Stimulated activated CD4-positive, alpha-beta T cell treated with anti-CD3 and anti-CD28 coated beads, TNF-alpha, amount 100 ng/mL, for 24 hours (primary cell): ENCODE measurements at regions not wholly inside any gene's neighbourhood (a gene's known extent, or its start where the extent isn't known, plus 50 kb on each side); places are given as distances from the start of the nearest gene placed in this dataset.

Experiments
- DNase-seq, 3 experiments: peaks; one replicate each; pipeline ENCODE4 v3.0.0-alpha.2; 2020; ENCODE audit warnings: low read depth in 3 of 3

DNA sequence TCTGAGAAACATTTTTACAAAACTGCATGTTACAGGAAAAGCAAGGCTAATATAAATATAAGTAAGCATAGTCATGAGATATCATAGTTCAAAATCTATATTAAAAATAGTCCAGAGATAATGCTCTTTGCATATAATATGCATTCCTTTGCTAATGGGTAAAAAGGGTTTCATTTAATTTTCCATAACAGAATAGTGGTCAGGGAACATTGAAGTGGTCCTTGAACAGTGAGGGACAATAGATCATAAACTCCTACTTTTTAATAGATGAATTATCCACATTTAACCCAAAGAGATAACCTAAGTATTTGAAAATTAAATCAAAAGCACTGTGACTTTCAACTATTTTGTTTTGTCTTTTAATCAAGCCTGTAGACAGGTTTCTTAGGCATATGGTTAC, 243.1 kb upstream of the ADGRB3 start:
- no peak for DNase-seq

DNA sequence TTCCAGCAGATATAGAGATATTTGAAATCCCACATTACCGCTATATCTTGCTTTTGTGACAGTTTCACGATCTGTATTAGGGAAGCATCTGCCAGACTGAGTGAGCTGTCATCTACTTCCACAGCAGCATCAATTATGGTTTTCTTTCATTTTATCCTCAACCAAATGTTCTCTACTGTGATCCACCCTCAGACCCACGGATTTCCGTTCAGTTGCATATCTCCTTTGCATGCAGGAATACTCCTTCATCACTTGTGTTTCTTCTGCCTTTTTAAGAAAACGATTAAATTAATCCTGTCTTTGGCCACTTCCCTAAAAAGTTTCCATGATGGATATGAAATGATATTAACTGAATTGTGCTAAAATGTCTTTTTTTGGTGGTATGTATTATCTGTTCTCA, 262.1 kb upstream of the ADGRB3 start:
- no peak for DNase-seq

DNA sequence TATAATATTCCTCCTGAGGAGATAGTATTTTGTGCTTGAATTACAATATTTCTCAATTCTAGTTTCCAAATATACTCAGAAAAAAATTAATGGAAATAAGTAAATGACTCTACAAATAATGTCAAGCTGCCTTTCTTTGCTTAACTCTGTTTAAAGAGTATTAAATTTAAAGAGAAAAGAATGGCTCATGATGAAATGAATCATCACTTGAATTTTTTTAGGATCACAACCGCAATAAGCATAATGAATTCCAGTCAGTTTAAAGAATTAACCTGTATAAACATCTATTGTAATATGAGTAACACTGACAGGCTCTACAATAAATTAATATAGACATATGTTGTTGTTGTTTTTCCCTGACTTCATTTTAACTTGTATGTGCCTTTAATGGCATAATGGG, 266.2 kb upstream of the ADGRB3 start:
- DNase-seq = no peak

DNA sequence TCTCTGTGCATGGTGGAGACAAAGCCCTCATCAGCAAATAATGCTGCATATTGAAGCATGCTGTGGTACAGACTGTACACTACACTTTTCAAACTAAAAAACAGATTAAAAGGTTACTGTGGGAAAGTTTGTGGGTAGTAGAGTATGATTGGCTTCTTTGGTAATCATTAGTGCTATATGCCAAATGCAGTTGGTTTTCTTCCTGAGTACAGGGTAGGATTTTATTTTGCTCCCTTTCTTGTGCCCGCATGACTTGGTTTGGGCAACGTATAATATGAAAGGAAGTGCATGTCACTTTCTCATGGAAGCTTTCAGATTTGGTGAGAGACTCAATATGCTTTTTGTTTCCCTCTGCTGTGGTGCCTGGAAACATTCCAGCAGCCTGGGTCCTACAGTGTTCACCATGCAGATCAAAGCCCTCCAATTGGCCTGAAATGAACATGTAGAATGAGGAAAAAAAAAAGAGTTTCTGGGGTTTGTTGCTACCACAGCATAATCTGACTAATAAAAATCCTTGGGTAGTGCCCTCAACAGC, 270.7 kb upstream of the ADGRB3 start:
- DNase-seq = no peak

DNA sequence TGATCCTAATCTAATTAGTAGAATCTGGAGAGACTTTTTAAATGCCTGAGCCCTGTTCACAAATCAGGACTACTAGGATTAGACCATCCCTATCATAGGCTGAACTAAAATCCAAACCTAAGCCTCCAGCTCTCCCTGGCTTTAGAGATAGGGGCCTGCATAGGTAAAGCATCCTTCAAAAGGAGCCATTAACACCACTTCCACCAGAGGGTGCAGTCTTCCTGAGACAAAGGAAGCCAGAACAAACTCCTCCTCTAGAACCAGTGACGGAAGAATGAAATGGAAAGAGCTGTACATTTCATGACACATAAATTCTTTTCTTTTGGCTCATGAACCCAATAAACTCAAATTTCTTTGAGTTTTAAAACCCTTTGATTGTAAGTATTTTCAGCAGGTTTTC, 291.2 kb upstream of the ADGRB3 start:
- no peak for DNase-seq

DNA sequence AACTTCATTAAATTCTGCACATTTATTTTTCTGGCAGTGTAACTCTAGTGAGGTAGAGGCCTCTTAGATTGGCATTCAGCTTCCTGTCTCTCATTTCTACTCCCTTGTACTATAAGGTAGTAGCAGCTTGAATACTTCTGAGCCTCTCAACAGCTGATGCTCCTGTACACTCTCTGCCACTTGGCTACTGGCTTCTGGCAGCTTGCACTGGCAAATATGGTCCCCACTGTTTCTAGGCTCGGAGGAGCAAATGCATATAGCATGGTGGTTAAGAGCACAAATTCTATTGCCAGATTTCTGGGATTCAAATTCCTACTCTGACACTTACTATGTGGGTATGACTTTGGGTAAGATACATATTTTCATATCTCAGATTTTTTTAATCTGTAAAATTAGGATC, 292.8 kb upstream of the ADGRB3 start:
- no peak for DNase-seq

DNA sequence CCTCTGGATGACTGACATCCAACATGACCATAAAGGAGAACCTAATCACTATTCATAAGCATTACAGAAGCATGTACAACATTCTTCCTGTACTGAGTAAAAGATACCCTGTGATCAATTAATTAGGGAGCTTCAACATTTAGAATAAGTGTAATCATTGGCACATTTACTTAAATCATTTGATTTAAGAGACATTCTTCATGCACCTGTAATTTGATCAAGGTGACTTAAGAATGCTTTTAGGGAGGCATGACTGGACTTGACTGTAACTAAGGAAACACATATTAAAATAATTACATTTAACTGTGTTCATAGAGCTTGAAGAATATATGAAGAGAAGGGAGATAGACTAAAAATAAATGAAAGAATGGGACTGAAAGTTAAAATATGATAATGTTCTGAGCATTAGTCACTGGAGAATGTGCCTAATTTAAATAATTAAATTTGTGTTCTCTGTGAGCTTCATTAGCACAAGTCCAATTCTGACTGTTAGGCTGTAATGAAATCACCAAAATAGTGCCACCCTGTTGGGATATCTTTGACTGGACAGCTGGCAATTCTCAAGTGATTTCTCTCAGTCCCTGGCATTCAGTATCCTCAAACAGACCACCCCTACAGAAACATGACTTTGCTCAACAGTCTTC, 295.5 kb upstream of the ADGRB3 start:
- DNase-seq = no peak

DNA sequence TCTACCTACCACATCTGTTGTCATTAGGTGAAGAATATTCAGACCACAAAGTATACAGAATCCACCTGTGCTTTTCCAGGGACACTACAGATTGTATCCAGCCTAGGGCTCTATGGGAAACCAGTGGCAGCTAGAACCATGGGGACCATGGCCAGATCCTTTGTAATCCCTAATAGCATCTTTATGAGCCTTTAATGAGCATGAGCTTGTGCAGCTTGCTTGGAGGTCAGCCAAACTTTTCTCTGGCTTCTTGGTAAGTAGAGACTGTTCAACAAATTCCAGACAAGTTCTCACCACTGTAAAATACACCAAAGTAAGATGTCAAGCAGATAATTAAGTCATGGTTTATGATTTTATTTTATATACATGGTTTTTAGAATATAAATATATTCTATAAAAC, 301.6 kb upstream of the ADGRB3 start:
- DNase-seq = no peak

DNA sequence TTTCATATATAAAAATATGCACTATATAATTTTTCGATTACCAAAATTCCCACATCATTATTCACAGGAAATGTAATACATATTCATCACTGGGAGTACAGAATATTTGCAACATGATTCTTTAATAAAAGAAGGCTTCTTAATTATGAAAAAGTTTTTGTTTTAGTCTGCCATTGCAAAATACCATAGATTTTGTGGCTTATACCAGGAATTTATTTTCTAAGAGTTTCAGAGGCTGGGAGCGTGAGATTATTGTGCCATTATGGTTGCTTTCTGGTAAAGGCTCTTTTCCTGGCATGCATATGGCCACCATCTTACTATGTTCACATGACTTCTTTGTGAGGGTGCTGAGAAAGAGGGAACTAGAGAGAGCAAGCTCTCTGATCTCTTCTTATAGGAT, 306.9 kb upstream of the ADGRB3 start:
- DNase-seq = no peak

DNA sequence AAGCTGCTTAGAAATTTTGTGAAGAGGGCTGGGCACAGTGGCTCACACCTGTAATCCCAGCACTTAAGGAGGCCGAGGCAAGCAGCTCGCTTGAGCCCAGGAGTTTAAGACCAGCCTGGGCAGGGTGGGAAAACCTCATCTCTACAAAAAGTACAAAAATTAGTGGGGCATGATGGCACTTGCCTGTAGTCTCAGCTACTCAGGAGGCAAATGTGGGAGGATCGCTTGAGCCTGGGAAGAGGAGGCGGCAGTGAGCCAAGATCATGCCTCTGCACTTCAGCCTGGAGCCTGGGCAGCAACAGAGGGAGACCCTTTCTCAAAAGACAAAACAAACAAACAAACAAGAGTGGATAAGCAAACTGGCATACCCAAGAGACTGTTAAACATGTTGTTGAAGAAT, 308.3 kb upstream of the ADGRB3 start:
- DNase-seq = no peak

DNA sequence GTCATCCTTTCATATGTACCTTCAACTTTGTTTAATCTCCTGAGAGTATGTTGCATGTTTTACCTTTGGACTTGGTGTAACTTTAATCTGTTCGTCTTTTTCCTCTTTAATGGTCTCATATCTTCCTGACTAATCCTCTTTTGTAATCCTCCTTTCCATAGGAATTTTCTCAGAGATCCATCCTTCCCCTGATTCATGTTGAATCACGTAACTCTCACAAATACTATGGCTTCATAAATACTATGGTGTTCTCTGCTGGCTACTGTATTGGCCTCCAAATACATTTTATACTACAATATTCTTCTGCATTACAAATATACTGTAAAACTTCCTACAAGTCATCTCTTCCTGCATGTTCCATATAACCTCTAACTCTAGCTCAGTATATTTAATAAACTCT, 317.7 kb upstream of the ADGRB3 start:
- no peak for DNase-seq

DNA sequence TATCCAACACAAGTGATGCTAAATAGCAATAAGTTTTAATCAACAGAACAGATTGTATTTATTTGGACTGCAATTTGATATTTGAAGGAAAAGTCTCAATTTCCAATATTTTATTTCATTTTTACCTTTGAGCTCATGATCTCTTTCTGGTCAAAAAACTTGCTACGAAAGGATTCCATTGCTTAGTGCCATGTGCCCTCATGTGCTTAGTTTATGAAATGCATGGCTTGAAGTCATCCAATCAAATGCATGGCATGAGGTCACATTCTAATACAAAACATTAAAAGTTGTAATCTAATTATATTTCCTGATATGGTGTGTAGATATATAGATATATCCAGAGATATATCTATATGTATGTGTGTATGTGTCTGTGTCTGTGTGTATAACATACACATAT, 321.2 kb upstream of the ADGRB3 start:
- no peak for DNase-seq

DNA sequence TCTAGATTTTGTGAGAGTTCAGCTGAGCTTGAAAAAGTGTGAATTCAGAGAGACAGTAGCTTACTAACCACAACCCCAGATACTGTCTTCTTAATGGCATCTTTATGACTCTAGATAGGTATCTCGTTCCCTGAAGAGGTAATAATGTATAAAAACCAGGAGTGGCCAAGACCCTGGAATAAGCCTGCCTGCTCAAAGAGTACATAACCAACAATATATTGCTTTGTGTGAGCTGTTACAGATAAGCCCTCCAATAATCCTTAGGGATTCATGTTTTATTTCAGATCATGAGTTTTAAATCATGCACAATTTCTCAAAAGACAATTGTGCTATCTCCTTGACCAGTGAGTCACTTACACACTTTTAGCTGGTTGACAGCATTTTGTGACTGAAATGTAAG, 327.8 kb upstream of the ADGRB3 start:
- no peak for DNase-seq

DNA sequence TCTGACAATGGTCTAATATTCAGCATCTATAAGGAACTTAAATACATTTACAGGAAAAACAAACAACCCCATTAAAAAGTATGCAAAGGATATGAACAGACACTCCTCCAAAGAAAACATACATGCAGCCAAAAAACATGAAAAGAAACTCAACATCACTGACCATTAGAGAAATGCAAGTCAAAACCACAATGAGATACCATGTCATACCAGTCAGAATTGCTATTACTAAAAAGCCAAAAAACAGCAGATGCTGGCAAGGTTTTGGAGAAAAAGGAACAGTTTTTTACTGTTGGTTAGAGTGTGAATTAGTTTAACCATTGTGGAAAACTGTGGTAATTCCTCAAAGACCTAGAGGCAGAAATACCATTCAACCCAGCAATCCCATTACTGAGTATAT, 339.0 kb upstream of the ADGRB3 start:
- no peak for DNase-seq

DNA sequence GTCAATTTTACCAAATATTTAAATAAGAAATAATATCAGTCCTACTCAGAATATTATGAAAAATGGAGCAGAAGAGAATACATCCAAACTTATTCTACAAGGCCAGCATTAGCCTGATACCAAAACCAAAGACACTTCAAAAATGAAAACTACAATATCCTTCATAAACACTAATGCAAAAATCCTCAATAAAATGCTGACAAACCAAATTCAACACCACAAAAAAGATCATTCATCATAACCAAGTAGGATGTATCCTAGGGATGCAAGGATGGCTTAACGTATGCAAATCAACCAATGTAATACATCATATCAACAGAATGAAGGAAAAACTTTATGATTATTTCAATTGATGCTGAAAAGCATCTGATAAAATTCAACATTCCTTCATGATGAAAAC, 352.4 kb upstream of the ADGRB3 start:
- DNase-seq = no peak

DNA sequence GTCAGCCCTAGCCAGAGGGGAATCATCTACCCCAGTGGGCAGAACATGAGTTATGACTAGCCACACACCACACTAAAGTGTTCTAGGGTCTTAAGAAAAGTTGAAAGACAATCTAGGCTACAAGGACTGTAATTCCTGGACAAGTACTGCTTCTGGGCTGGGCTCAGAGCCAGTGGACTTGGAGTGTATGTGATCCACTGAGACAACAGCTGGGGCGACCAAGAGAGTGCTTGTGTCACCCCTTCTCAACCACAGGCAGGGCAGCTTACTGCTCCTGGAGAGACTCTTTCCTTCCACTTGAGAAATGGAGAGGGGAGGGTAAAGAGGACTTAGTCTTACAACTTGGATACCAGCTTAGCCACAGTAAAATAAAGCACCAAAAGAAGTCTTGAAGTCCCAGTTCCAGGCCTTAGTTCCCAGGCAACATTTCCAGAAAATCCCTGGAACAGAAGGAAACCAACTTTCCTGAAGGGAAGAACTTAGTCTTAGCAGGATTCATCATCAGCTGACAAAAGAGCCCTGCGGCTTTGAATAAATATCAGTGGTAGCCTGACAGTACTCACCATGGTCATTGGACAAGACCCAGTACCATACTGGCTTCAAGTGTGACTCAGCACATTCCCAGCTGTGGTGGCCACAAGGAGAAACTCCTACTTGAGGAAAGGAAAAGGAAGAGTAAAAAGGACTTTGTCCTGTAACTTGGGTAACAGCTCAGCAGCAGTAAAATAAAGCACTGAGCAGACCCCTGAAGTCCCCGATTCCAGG, 355.1 kb upstream of the ADGRB3 start:
- no peak for DNase-seq

DNA sequence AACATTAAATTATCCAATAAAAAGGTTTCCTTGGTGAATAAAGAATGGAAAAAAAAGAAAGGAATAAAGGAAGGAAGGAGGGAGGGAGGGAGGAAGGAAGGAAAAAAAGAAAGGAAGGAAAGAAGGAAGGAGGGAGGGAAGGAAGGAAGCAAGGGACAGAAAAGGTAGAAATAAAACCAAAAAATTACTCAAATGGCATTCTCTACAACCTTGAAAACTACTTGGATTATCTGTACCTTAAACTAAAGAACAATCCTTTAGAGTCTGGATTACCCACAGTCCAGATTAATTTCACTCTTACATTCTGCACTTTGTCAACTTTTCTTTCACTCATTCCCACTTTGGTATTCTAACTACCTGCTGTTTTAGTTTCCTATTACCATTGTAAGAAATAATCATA, 361.8 kb upstream of the ADGRB3 start:
- DNase-seq = no peak

DNA sequence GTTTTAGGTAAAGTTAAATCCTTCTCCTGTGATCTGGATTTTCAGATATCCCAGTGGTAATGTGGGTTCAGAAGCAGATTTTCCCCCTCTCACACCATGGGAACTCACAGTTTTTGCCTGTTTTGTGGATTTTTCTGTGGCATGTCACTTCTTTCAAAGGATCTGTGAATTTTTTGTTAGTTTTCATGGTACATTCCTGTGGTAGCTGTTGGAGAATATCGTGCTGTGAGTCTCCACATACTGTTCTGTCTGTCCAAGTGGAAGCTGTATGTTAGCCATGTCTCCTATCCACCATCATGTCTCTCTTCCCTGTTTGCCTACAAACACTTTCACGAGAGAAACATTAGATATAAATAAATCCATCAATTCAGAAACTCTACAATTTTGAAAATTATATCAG, 378.7 kb upstream of the ADGRB3 start:
- DNase-seq = no peak

DNA sequence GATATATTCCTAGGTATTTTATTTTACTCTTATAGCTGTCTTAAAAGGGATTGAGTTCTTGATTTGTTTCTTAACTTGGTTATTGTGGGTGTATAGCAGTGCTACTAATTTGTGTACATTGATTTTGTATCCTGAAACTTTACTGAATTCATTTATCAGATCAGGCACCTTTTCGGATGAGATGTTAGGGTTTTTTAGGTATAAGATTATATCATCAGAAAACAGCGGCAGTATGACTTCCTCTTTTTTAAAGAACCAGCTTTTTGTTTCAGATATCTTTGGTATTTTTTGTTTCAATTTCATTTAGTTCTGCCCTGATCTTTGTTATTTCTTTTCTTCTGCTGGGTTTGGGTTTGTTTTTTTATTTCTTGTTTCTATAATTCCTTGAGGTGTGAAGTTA, 382.4 kb upstream of the ADGRB3 start:
- no peak for DNase-seq

DNA sequence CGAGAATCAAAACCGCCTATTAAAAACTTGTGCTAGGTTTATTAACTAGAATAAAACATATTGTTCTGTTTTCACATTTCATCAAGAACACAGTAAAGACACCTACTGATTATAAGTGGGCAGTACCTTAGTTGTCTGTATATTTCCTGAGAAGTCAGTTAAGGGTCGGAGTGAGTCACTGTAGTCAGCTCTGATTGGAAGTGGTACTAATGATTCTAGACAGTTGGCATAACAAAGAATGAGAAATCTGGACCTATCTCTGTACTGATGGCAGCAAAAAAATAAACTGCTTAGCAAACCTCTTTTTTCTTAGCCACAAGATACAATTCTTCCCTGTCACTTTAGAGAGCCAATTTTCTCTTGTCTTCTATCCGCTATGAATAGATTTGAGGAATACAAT, 387.3 kb upstream of the ADGRB3 start:
- DNase-seq = no peak

DNA sequence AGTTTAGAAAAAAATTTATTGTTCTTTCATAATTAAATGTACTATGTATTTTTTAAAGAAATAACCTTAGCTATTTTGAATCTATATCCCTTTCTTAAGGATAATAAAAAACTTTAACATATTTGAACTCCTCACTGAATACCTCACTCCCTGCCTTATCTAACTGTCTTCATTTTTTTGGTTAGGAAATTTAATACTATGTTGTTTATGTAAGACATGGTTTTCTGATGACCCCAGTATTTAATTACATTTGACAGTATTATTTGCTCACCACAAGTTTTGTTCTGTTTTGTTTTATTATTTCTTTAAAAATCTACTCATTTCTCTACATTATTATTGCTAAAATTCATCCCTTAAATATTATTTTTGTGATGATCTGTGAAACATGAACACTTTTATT, 394.4 kb upstream of the ADGRB3 start:
- DNase-seq = no peak

DNA sequence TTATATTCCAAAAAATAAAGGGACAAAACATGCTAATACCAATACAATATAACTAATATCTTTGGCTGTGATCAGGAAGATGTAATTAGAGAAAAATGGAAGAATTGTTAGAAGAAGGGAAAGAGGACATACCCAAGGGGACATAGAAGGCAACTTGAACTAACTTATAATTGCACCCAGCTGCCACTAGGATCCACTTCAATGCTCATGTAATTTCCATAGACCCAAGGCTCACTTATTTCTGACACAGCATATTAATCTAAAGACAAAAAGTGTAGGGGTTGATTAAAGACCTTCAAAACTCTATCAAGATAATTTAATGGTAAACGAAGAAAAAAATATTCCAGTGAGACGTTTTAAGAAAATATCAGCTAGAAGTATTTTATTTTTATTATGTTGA, 396.0 kb upstream of the ADGRB3 start:
- no peak for DNase-seq

DNA sequence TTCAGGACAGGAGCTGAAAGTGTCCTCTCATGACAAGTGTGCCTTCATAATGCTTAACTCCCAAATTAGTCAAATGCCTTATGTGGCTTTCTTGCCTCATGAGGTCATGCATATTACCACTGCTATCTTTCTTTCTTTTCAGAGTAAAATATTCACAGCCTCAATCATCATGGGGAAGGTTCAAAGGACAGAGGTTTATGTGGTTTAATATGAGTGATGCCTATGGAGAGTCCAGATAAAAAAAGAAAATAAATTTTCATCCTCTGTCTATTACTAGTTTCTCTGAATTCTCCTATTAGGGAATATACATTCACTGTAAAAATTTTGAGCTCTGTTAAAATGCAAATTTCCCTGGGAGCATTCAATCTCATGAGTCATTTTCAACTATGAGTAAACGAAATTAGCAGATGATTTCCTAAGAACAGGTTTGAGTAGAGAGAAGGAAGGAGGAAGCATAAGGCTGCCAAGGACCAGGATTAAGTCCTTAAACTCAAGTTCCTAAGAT, 396.9 kb upstream of the ADGRB3 start:
- no peak for DNase-seq
